Activated CD8-positive, alpha-beta memory T cell treated with anti-CD3 and anti-CD28 coated beads for 36 hours (primary cell): ENCODE measurements at regions not wholly inside any gene's neighbourhood (a gene's known extent, or its start where the extent isn't known, plus 50 kb on each side); places are given as distances from the start of the nearest gene placed in this dataset.

Experiments
- CTCF ChIA-PET: fragments of 350-600 bp; sonication (Branson Sonifier 250); formaldehyde crosslinking; loops from one replicate; lab custom pipeline; 2021; ENCODE audit warnings: antibody characterized with exemption; lab: Charles Lee
- POLR2A ChIA-PET: fragments of 350-600 bp; sonication (Branson Sonifier 250); formaldehyde crosslinking; loops from one replicate; lab custom pipeline; 2021; ENCODE audit warnings: antibody characterized with exemption; lab: Charles Lee

DNA sequence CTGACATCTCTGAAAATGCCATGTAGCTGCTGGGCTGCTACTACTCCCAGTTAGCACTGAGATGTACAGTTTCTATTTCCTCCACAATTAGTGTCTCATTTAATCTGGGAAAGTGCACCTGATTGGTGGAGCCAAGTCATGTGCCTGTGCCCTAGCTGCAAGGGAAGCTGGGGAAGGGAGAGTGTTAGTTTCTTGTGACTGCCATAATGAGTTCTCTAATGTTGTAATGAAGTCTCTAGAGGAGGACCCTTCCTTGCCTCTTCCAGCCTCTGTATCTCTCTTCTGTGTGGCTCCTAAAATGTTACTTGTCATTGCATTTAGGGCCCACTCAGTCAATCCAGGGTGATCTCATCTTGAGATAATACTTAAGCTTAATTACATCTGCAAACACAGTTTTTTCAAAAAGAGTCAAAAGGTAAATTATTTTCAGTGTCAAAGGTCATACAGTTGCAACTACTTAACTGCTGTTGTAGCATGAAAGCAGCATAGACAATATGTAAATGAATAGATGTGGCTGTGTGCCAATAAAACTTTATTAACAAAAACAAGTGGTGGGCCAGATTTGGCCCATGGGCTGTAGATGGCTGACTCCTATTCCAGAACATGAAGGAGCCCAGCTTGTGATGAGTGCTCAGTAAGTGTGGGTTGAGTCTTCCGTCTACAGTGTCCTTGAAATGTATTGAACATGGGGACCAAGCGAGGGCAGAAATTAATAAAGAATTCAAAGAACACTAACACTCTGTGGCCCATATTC is 137.2 kb upstream of the MAP1LC3B2 start:
- CTCF ChIA-PET: no interaction called here

DNA sequence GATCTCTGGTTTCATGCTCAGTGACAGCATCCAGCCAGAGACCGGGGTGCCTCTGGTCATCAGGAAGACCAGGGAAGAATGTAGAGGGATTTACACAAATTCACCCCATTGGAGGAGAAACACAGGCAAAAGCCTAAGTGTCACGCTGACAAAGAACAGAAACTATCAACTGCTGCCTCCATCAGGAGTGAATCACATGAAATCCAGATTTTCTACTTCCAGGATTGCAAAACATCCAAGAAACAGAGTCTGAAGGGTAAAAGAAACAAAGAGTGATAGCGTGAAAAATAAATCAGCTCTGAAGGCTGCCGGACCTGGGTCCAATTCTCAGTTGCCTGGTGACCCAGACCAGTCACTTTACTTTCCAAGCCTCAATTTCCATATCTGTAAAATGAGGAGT is 136.1 kb upstream of the MAP1LC3B2 start:
- ChIA-PET CTCF (no interaction called here), POLR2A (no interaction called here)

More for the DNA sequence above, 137.2 kb upstream of the MAP1LC3B2 start:
- POLR2A ChIA-PET: no interaction called here

DNA sequence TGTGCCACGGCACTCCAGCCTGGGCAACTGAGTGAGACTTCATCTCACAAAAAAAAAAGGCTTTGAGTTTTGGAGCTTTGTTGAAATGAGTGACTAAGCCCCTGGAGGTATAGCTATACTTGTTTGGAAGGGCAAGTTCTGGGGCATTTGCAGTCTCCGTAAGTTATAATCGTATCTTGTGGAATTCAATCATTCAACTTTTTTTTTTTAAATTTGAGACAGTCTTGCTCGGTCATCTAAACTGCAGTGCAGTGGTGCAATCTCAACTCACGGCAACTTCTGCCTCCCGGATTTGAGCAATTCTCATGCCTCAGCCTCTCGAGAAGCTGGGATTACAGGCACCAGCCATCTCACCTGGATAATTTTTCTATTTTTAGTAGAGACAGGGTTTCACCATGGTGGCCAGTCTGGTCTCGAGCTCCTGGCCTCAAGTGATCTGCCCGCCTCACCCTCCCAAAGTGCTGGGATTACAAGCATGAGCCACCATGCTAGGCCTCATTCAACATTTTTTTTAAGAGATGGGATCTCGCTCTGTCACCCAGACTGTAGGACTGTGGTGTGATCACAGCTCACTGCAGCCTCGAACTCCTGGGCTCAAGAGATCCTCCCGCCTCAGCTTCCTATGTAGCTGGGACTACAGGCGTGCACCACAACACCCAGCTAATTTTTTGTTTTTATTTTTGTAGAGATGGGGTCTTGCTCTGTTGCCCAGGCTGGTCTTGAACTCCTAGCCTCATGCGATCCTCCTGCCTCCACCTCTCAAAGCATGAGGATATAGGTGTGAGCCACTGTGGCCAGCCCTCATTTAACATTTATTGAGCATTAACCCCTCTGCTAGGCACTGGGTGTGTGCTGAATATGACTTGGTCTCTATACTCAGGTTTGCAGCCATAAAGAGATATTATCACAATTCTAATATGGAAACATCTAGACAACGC is 133.7 kb upstream of the MAP1LC3B2 start:
- ChIA-PET CTCF (no interaction called here), POLR2A (no interaction called here)

DNA sequence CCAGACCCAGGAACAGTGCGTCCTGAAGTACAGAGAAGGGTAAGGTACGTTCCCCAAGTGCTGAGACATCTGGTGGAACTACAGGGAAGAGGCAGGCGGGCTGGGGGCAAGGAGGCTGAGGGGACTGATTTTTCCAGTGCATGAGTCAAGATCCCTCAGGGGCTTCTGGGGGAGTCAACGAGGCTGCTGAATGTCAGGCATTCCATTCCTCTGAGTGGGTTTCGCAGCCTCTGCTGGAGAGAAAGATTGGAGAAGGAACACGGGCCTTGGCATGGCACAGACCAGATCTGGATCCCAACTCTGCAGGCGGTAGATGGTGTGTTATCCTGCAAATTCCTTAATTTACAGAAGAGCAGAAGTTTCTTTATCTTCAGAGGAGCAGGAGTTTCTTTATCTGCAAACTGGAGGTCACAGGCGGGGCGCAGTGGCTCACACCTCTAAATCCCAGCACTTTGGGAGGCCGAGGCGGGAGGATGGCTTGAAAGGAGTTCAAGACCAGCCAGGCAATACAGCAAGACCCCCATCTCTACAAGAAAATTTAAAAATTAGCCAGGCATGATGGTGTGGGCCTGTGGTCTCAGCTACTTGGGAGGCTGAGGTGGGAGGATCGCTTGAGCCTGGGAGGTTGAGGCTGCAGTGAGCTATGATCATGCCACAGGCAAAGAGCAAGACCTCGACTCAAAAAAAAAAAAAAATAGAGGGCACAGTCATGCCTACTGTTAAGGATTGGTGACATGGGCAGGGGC is 132.6 kb upstream of the MAP1LC3B2 start:
- POLR2A ChIA-PET: no interaction called here
- CTCF ChIA-PET: no interaction called here

DNA sequence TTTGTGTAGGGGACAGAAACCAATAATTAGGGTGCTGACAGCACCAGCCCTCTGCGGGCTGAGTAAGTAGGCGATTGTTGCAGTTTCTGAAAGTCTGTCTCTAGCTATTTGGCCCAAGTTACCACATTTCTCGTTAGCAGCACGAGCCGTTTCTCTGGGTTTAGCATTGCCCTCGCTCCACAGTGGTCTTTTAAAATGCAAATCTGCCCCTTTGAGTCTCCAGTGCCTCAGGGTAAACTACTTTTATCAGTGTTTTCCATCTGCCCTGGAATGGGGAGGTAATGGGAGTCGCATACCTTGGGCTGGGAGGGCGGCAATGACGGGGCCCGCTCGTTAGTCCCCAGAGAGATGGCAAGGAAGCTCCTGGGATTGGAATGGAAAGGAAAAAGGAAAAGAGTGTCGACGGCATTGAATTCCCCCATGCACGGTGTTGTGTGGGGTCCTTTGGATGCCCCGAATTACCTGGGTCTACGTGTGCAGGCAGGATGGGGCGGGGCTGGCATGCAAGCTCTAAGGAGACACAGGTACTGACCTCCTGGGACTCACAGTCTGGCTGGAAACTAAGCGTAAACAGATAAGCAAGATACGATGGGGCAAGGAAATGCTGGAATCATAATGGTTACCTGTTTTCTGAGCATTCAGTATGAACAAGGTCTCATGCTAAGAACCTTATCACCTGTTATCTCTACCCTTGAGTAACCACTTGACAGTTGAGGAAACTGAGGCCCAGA is 131.8 kb upstream of the MAP1LC3B2 start:
- ChIA-PET POLR2A (no interaction called here), CTCF (no interaction called here)

DNA sequence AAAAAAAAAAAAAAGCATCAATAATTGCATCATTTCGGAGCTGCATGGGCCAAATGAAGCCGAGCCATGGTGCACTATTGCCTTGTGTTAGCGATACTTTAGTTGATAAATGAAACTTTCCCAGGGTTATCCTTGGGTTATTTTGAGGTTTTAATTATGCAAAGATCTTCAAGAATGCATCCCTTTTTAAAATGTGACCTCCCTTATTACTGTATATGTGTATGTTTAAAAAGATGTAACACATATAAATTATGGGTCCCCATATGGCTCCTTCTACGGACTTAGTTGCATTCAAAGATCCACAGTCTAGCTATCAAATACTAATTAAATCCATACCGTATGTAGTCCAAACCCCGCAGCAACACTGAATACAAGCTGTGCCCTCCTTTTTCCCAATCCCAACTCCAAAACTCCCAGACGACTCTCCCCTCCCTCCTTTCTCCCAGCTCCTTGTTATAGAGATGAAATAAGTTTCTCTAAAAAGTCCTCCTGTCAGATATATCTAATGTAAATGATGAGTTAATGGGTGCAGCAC is 129.3 kb upstream of the MAP1LC3B2 start:
- CTCF ChIA-PET: interaction anchor here (0.7 kb wide), 2 partner anchors 67 to 1012 kb away, joined by 3 read pairs; no protein-coding TSS in a partner anchor
- POLR2A ChIA-PET: no interaction called here

DNA sequence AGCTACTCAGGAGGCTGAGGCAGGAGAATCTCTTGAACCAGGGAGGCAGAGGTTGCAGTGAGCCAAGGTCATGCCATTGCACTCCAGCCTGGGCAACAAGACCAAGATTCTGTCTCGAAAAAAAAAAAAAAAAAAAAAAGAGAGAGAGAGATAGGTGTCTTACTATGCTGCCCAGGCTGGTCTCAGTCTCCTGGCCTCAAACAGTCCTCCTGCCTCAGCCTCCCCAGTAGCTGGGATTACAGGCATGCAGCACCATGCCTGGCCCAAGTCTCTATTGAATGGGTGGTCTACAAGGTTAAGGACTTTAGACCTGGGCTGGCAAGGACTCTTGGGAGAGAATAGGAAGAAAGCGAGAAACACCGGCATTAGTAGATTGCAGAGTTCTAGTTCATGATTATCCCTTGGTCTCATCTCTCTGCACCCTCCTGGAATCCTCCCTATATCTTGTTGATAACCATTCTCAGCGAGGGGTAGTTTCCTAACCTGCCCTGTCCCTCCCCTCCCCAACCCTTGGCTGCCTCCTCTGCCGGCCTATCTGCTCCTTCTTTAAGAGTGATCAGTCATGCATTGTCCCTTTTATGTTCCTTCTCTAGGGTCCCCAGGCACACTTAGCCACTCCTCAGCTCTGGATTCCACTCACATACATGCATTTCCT is 128.1 kb upstream of the MAP1LC3B2 start:
- ChIA-PET POLR2A (no interaction called here), CTCF (interaction anchor here (0.7 kb wide), 1 partner anchor 33 kb away, joined by 5 read pairs; no protein-coding TSS in a partner anchor)

DNA sequence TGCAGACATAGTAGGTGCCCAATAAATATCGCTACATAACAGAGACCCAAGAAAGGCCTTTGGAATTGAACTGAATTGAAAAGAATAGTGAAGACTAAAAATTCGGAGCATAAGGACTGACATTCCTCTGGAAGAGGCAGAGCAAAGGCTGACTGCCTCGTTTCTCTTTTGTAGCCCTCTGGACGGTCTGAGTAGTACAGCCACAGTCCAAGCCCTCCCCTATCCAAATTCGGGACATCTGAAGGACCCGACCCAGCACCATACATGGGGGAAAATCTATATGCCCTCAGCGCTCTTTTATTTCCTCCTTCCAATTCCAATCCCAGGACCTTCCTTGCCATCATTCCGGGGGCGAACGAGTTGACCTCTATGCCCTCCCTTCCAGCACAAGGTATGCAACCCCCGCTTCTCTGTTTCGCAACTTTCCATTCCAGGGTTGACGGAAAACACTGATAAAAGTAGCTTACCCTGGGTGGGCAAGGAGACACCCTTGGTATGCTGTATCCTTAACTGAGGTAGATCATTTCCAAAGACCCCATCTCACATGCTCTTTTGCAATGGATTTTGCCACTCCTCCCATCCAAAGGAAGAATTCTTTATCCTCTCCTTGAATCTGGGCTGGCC is 127.4 kb upstream of the MAP1LC3B2 start:
- ChIA-PET CTCF (no interaction called here), POLR2A (no interaction called here)

DNA sequence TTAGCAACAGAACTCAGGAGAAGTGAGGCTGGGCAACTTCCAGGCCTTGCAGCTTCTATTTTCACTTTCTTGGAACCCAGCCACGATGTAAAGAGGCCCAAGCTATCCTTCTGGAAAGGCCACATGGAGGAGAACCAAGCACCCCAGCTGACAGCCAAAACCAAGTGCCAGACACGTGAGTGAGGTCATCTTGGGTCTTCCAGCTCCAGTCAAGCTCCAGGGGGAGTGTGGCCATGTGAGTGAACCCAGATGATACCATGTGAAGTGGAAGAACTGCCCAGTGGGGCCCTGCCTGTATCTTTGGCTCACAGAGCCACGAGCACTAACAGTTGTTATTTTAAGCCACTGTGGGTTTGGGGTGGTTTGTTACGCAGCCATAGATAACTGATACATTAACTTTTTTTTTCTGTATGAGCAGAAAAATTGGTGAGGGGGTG is 126.8 kb upstream of the MAP1LC3B2 start:
- ChIA-PET POLR2A (no interaction called here), CTCF (no interaction called here)

DNA sequence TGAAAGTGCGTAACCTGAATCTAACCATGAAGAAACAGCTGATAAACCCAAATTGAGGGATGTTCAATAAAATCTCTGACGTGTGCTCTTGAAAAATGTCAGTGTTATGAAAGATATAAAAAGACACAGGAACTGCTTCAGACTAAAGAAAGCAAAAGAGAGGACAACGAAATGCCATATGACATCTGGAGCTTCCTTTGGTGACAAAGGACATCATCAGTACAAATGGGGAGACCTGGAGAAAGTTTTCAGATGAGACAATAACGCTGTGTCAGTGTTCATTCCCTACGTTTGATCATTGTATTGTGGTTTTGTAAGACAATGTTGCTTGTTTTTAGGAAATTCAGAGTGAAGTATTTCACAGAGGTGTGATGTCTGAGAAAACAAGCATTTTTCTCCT is 125.9 kb upstream of the MAP1LC3B2 start:
- CTCF ChIA-PET: no interaction called here
- POLR2A ChIA-PET: no interaction called here

DNA sequence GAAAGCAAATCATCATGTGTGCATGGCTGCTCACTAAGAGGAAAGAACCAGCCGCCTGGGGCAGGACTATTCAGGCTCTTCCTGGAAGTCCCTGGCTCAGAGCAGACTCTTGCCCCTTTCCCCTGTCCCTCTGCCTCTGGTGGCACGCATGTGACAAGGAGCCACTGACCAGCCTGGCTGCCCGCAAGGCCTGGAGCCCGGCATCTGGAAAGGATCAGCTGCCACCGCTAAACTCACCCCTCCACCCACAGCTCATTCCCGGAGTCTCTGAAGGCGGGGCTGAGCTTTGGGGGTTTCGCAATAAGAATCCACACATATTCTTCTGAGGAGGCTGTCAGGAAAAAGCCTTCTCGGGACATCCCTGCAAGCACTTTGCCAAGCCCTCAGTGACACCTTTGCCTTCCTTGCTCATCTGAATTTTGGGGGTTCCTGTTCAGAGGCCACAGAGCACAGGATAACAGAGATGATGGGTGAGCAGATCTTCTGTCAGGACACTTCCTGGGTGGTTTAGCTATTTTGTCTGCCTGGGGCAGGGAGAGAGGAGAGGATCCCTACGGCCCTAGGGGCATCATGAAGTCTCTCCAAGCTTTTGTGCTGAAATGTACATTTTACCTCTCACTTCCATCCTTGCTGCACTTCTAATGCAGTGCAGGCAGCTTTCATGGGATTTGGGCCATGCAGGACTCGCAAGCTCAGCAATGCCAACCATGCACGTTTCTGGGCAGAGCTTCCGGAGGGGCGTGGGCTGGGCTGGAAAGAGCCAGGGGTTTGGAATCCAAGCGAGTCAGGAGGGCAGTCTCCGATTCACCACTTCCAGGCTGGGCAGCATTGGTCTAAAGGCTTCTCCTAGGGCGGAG is 124.8 kb upstream of the MAP1LC3B2 start:
- POLR2A ChIA-PET: no interaction called here

DNA sequence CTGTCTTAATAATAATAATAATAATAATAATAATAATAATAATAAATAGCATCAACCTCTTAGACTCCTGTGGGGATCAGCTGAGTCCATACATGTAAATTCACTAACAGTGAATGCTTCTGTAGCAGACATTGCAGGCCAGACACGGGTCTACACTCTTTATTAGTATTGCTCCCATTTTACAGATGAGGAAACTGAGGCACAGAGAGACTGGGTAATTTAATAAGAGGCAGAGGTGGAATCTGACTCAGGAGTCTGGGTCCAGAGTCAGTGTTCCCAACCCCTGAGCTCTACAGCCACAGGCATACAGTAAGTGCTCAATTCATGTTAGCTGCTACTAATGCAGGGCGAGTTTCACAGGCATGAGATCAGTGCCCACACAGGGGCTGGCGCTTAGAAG is 123.2 kb upstream of the MAP1LC3B2 start:
- POLR2A ChIA-PET: no interaction called here
- CTCF ChIA-PET: no interaction called here

More for the DNA sequence above, 124.8 kb upstream of the MAP1LC3B2 start:
- CTCF ChIA-PET: no interaction called here

DNA sequence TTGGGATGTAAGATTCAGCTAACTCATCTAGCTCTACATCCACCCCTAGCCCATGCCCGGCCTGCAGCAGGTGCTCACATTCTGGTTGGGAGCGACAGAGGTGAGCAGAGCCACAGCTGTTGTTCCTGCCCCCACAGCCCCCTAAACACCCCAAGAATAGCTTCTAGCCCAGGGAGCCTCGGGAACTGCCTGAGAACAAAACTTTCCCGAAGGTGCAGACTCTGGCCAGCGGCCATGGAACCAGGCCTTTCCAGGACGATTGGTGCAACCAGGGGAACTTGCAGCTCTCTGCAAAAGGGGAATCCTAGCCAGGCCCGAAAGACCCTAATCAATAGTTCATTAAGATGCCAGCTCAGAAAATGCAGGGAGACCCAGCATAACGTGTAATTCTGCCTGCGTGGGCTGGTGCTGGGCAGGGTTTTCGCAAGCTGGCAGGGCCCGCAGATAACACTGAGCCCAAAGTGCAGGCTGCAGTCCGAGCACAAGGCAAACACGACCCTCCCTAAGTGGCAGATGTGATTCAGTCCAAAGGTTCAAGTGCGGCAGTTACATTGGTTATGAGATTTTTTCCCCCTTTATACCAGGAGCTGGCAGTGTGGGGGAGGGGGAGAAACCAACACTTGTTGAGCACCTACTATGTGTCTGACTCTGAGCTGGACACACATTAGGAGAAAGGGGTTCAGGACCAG is 122.5 kb upstream of the MAP1LC3B2 start:
- ChIA-PET POLR2A (no interaction called here), CTCF (no interaction called here)

DNA sequence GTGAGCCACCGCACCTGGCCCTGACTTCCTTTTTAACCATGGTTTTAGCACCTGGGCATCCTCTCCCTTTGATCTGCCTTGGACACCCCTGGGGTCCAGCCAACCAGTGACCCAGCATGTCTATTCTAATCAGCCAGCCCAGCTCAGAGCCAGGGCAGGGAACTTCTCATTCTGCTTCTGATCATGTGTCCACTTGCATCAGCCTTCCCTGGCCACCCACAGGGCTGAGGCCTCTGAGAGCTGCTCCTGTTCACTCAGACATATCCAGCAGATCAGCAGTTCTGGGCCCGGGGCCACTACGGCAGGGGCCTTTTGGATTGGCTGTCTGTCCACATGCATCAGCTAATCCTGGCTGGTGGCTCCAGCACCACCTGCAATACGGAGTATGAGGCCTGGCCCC is 117.9 kb upstream of the MAP1LC3B2 start:
- ChIA-PET POLR2A (no interaction called here), CTCF (no interaction called here)

DNA sequence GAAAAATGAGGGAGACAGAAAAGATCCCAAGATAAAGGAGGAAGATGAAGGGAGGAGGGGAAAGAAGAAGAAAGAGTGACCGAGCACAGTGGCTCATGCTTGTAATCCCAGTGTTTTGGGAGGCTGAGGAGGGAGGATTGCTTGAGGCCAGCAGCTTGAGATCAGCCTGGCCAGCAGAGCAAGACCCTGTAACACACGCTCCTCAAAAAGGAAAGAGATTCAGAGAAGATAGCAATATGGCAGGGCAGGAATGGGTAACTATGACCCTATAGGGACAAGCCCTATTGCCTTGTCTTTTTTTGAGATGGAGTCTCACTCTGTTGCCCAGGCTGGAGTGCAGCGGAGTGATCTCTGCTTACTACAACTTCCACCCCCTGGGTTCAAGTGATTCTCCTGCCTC is 116.9 kb upstream of the MAP1LC3B2 start:
- CTCF ChIA-PET: no interaction called here
- POLR2A ChIA-PET: no interaction called here

DNA sequence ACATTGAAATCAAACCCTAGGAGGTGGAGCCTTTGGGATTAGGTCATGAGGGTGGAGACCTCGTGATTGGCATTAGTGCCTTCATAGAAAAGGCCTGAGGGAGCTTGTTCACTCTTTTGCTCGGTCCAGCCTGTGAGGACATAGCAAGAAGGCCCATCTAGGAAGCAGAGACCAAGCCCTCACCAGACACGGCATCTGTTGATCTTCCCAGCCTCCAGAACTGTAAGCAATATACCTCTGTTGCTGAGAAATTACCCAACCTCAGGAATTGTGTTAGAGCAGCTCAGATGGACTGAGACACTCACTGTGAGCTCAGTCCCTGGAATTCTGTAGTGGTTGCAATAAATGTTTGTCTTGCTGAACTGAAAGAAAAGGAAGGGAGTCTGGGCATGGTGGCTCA is 116.2 kb upstream of the MAP1LC3B2 start:
- POLR2A ChIA-PET: no interaction called here
- CTCF ChIA-PET: no interaction called here
